Fibroblast of lung (primary cell): ENCODE measurements at regions not wholly inside any gene's neighbourhood (a gene's known extent, or its start where the extent isn't known, plus 50 kb on each side); places are given as distances from the start of the nearest gene placed in this dataset.

Experiments
- DNase-seq, 2 donors: peaks; one replicate each; pipeline versions ENCODE4 v3.0.0 to v3.0.0-alpha.2; 2010; ENCODE audit warnings: low read depth in 2 of 2
- H2AFZ ChIP-seq: 2 replicates; pipeline ENCODE4 v1.5.1; 2012; ENCODE audit warnings: low read length, control low read depth, inconsistent platforms
- H3K27ac ChIP-seq: 2 replicates; pipeline ENCODE4 v1.5.1; 2011; ENCODE audit warnings: low read length, control low read depth; ENCODE audit not compliant: insufficient read depth
- H3K27me3 ChIP-seq: 2 replicates; pipeline ENCODE4 v1.5.1; 2011; ENCODE audit warnings: mild to moderate bottlenecking, low read length; ENCODE audit not compliant: control insufficient read depth, insufficient read depth
- H3K36me3 ChIP-seq: 2 replicates; pipeline ENCODE4 v1.5.1; 2011; ENCODE audit warnings: low read length; ENCODE audit not compliant: control insufficient read depth, insufficient read depth
- H3K4me1 ChIP-seq: 2 replicates; pipeline ENCODE4 v1.5.1; 2011; ENCODE audit warnings: low read length; ENCODE audit not compliant: control insufficient read depth, insufficient read depth; ENCODE audit errors: extremely low read depth
- H3K4me2 ChIP-seq: 2 replicates; pipeline ENCODE4 v1.5.1; 2011; ENCODE audit warnings: low read length, control low read depth; ENCODE audit not compliant: insufficient read depth; ENCODE audit errors: extremely low read depth
- H3K4me3 ChIP-seq, 4 experiments: fragments of 200-600 bp in 1 of 4; sonication (generic) in 1 of 4; replicated peaks in 1 of 4; 2 replicates each; pipeline ENCODE4 v1.5.1; 2011 to 2016; ENCODE audit warnings: low read length in 4 of 4, low read depth in 3 of 4, mild to moderate bottlenecking in 3 of 4, control low read depth in 2 of 4, inconsistent platforms in 1 of 4, mixed read lengths in 1 of 4; ENCODE audit not compliant: insufficient read depth in 1 of 4; ENCODE audit errors: control extremely low read depth in 1 of 4
- H3K79me2 ChIP-seq: 2 replicates; pipeline ENCODE4 v1.5.1; 2012; ENCODE audit warnings: mild to moderate bottlenecking, low read length, inconsistent platforms; ENCODE audit not compliant: control insufficient read depth, insufficient read depth
- H3K9ac ChIP-seq: 2 replicates; pipeline ENCODE4 v1.5.1; 2011; ENCODE audit warnings: mild to moderate bottlenecking, low read length, control low read depth; ENCODE audit not compliant: insufficient read depth
- H3K9me3 ChIP-seq: 2 replicates; pipeline ENCODE4 v1.5.1; 2012; ENCODE audit warnings: low read depth, low read length; ENCODE audit not compliant: control insufficient read depth, insufficient read depth
- H4K20me1 ChIP-seq: 2 replicates; pipeline ENCODE4 v1.5.1; 2011; ENCODE audit warnings: low read length; ENCODE audit not compliant: control insufficient read depth, insufficient read depth; ENCODE audit errors: extremely low read depth
- CTCF ChIP-seq, 2 donors: IDR thresholded peaks in 1 of 2; conservative IDR thresholded peaks in 1 of 2; 1 replicate in 1 of 2; 2 replicates in 1 of 2; pipeline ENCODE4 v1.5.1; 2011 to 2012; ENCODE audit warnings: low read length in 2 of 2, control low read depth in 1 of 2, inconsistent platforms in 1 of 2, low read depth in 1 of 2, mild to moderate bottlenecking in 1 of 2
- EZH2 ChIP-seq: IDR thresholded peaks from 2 replicates; pipeline ENCODE4 v1.5.1; 2012; ENCODE audit warnings: low read length, control low read depth, mild to moderate bottlenecking; ENCODE audit errors: missing control alignments

GRCh38 chr11:19561011-19561410, 151.6 kb upstream of the NAV2 start:
- no peaks in the 10 kb centered on the region for H3K27me3 ChIP-seq
- H3K4me1 ChIP-seq, result peaks cover 4% of the 10 kb centered on the region
- no peak overlapping the region for H3K27ac ChIP-seq
- H3K4me3 ChIP-seq, result no peak overlapping the region
- no peaks in the 10 kb centered on the region for H4K20me1 ChIP-seq
- H2AFZ ChIP-seq, result no peak overlapping the region
- peak; percentile 24 to 31 for DNase-seq
- no peaks in the 10 kb centered on the region for H3K36me3 ChIP-seq
- no peaks in the 10 kb centered on the region for H3K79me2 ChIP-seq
- H3K4me2 ChIP-seq, result no peak overlapping the region
- TF ChIP-seq EZH2, result no peak
- TF ChIP-seq CTCF (conservative IDR thresholded peaks at IDR 0.05 in 1 of 2, IDR thresholded peaks at IDR 0.05 in 1 of 2; ENCODE audit: low read depth in 1 of 2, low read length in 2 of 2), result no peak
- H3K9ac ChIP-seq, result no peak overlapping the region
- no peaks in the 10 kb centered on the region for H3K9me3 ChIP-seq

GRCh38 chr11:19560156-19560555, 152.5 kb upstream of the NAV2 start:
- TF ChIP-seq EZH2, result no peak
- TF ChIP-seq CTCF (conservative IDR thresholded peaks at IDR 0.05 in 1 of 2, IDR thresholded peaks at IDR 0.05 in 1 of 2; ENCODE audit: low read depth in 1 of 2, low read length in 2 of 2), result no peak
- H3K27ac ChIP-seq, result no peak overlapping the region
- DNase-seq, result no peak

GRCh38 chr11:19559746-19560145, 152.9 kb upstream of the NAV2 start:
- Histone ChIP-seq H3K9me3 (no peaks in the 10 kb centered on the region), H3K27ac (no peak overlapping the region), H3K27me3 (no peaks in the 10 kb centered on the region), H2AFZ (no peak overlapping the region), H4K20me1 (no peaks in the 10 kb centered on the region), H3K4me1 (peaks cover 4% of the 10 kb centered on the region), H3K4me2 (no peak overlapping the region), H3K79me2 (no peaks in the 10 kb centered on the region), H3K4me3 (no peak overlapping the region), H3K36me3 (no peaks in the 10 kb centered on the region), H3K9ac (no peak overlapping the region)
- TF ChIP-seq CTCF (conservative IDR thresholded peaks at IDR 0.05 in 1 of 2, IDR thresholded peaks at IDR 0.05 in 1 of 2; ENCODE audit: low read depth in 1 of 2, low read length in 2 of 2) (no peak), EZH2 (no peak)
- no peak for DNase-seq

More at GRCh38 chr11:19560156-19560555, 152.5 kb upstream of the NAV2 start:
- no peaks in the 10 kb centered on the region for H3K9me3 ChIP-seq
- H3K4me3 ChIP-seq, result no peak overlapping the region
- H3K4me1 ChIP-seq, result peaks cover 4% of the 10 kb centered on the region
- H2AFZ ChIP-seq, result no peak overlapping the region
- no peaks in the 10 kb centered on the region for H4K20me1 ChIP-seq
- H3K79me2 ChIP-seq, result no peaks in the 10 kb centered on the region
- no peak overlapping the region for H3K9ac ChIP-seq
- H3K27me3 ChIP-seq, result no peaks in the 10 kb centered on the region
- H3K36me3 ChIP-seq, result no peaks in the 10 kb centered on the region
- no peak overlapping the region for H3K4me2 ChIP-seq
